ENCODE measurements at regions not wholly inside any gene's neighbourhood (a gene's known extent, or its start where the extent isn't known, plus 50 kb on each side); places are given as distances from the start of the nearest gene placed in this dataset.

DNA sequence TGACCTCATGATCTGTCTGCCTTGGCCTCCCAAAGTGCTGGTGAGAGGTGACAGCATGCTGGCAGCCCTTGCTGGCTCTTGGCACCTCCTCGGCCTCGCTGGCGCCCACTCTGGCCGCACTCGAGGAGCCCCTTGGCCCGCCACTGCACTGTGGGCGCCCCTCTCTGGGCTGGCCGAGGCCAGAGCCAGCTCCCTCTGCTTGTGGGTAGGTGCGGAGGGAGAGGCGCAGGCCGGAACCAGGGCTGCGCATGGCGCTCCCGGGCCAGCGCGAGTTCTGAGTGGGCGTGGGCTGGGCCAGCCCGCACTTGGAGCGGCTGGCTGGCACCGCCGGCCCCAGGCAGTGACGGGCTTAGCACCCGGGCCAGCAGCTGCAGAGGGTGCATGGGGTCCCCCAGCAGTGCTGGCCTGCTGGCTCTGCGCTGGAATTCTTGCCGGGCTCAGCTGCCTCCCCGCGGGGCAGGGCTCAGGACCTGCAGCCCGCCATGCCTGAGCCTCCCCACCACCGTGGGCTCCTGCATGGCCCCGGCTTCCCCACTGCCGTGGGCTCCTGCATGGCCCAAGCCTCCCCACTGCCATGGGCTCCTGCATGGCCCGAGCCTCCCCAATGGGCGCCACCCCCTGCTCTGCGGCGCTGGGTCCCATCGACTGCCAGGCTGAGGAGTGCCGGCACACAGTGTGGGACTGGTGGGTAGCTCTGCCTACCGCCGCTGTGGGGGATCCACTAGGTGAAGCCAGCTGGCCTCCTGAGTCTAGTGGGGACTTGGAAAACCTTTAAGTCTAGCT lies 76.4 kb upstream of the OSBPL11 start:
- RAD21 ChIA-PET (ENCODE audit: low non-redundant PET in 1 of 2, low total read pairs in 2 of 2, uncharacterized antibody in 2 of 2, unreplicated experiment in 2 of 2), result no interaction called here
- Histone ChIP-seq H3K4me3 (replicated peaks in 1 of 2; ENCODE audit: low read depth in 1 of 2, low read length in 2 of 2) (no peak overlapping the region), H3K36me3 (ENCODE audit: control insufficient read depth in 1 of 2, insufficient read depth in 2 of 2, low read length in 2 of 2) (no peaks in the 10 kb centered on the region), H3K27me3 (ENCODE audit: insufficient read depth, low read length) (no peaks in the 10 kb centered on the region), H3K4me2 (ENCODE audit: low read length) (no peak overlapping the region), H2AFZ (ENCODE audit: low read depth, low read length, poor library complexity, severe bottlenecking) (no peak overlapping the region), H3K4me1 (ENCODE audit: control insufficient read depth in 1 of 2, insufficient read depth in 2 of 2, low read length in 2 of 2) (no peaks in the 10 kb centered on the region), H3K9ac (ENCODE audit: low read length) (no peak overlapping the region), H3K27ac (ENCODE audit: low read depth, low read length) (no peak overlapping the region), H4K20me1 (ENCODE audit: insufficient read depth) (no peaks in the 10 kb centered on the region), H3K9me2 (ENCODE audit: insufficient read depth) (no peaks in the 10 kb centered on the region), H3K79me2 (ENCODE audit: insufficient read depth, low read length) (no peaks in the 10 kb centered on the region), H3K9me3 (ENCODE audit: control insufficient read depth in 1 of 2, insufficient read depth in 1 of 2, low read depth in 1 of 2, low read length in 2 of 2) (no peaks in the 10 kb centered on the region)
- BruUV-seq (replicated peaks), result no TSS peak
- intact Hi-C loops (cut with micrococcal nuclease), result no loop called here
- POLR2A ChIA-PET, result no interaction called here
- no peak for DNase-seq (ENCODE audit: low read depth, low spot score)
- TF ChIP-seq CBX3 (IDR thresholded peaks at IDR 0.05; ENCODE audit: low read depth) (no peak), RAD21 (IDR thresholded peaks at IDR 0.05; ENCODE audit: low read depth) (no peak), EGR1 (IDR thresholded peaks at IDR 0.05; ENCODE audit: low read depth) (no peak), ZBTB33 (IDR thresholded peaks at IDR 0.05; ENCODE audit: extremely low read depth, insufficient replicate concordance, low read length) (no peak), SRF (IDR thresholded peaks at IDR 0.05; ENCODE audit: low read depth) (no peak)
- CTCF ChIA-PET, result no interaction called here
- ATAC-seq, result no peak

- H3K4me1 ChIP-seq (ENCODE audit: control insufficient read depth in 1 of 2, insufficient read depth in 2 of 2, low read length in 2 of 2), result no peaks in the 10 kb centered on the region
- H3K36me3 ChIP-seq (ENCODE audit: control insufficient read depth in 1 of 2, insufficient read depth in 2 of 2, low read length in 2 of 2), result no peaks in the 10 kb centered on the region
These were observed 80.5 kb upstream of the OSBPL11 start for GRCh38 chr3:125675791-125676190.

More at GRCh38 chr3:125675791-125676190, 80.5 kb upstream of the OSBPL11 start:
- no peaks in the 10 kb centered on the region for H3K9me3 ChIP-seq (ENCODE audit: control insufficient read depth in 1 of 2, insufficient read depth in 1 of 2, low read depth in 1 of 2, low read length in 2 of 2)
- ChIA-PET CTCF (no interaction called here), POLR2A (no interaction called here), RAD21 (ENCODE audit: low non-redundant PET in 1 of 2, low total read pairs in 2 of 2, uncharacterized antibody in 2 of 2, unreplicated experiment in 2 of 2) (no interaction called here)
- no peak overlapping the region for H2AFZ ChIP-seq (ENCODE audit: low read depth, low read length, poor library complexity, severe bottlenecking)
- H4K20me1 ChIP-seq (ENCODE audit: insufficient read depth), result no peaks in the 10 kb centered on the region
- H3K4me3 ChIP-seq (replicated peaks in 1 of 2; ENCODE audit: low read depth in 1 of 2, low read length in 2 of 2), result no peak overlapping the region
- H3K9me2 ChIP-seq (ENCODE audit: insufficient read depth), result no peaks in the 10 kb centered on the region
- no peaks in the 10 kb centered on the region for H3K79me2 ChIP-seq (ENCODE audit: insufficient read depth, low read length)
- no peaks in the 10 kb centered on the region for H3K27me3 ChIP-seq (ENCODE audit: insufficient read depth, low read length)
- no TSS peak for BruUV-seq (replicated peaks)
- no peak overlapping the region for H3K4me2 ChIP-seq (ENCODE audit: low read length)
- no peak overlapping the region for H3K9ac ChIP-seq (ENCODE audit: low read length)
- TF ChIP-seq ZBTB33 (IDR thresholded peaks at IDR 0.05; ENCODE audit: extremely low read depth, insufficient replicate concordance, low read length) (no peak), POLR2A (IDR thresholded peaks at IDR 0.05; ENCODE audit: borderline replicate concordance, extremely low read depth, insufficient read depth, insufficient read length) (no peak), YY1 (IDR thresholded peaks at IDR 0.05; ENCODE audit: extremely low read depth, insufficient replicate concordance, low read depth, low read length) (no peak), CEBPB (IDR thresholded peaks at IDR 0.05; ENCODE audit: low read depth) (no peak)
- TF ChIP-seq, protein P1, sequence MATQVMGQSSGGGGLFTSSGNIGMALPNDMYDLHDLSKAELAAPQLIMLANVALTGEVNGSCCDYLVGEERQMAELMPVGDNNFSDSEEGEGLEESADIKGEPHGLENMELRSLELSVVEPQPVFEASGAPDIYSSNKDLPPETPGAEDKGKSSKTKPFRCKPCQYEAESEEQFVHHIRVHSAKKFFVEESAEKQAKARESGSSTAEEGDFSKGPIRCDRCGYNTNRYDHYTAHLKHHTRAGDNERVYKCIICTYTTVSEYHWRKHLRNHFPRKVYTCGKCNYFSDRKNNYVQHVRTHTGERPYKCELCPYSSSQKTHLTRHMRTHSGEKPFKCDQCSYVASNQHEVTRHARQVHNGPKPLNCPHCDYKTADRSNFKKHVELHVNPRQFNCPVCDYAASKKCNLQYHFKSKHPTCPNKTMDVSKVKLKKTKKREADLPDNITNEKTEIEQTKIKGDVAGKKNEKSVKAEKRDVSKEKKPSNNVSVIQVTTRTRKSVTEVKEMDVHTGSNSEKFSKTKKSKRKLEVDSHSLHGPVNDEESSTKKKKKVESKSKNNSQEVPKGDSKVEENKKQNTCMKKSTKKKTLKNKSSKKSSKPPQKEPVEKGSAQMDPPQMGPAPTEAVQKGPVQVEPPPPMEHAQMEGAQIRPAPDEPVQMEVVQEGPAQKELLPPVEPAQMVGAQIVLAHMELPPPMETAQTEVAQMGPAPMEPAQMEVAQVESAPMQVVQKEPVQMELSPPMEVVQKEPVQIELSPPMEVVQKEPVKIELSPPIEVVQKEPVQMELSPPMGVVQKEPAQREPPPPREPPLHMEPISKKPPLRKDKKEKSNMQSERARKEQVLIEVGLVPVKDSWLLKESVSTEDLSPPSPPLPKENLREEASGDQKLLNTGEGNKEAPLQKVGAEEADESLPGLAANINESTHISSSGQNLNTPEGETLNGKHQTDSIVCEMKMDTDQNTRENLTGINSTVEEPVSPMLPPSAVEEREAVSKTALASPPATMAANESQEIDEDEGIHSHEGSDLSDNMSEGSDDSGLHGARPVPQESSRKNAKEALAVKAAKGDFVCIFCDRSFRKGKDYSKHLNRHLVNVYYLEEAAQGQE (IDR thresholded peaks at IDR 0.05; ENCODE audit: low read depth), result no peak
- no peak overlapping the region for H3K27ac ChIP-seq (ENCODE audit: low read depth, low read length)
- DNase-seq (ENCODE audit: low read depth, low spot score) (no peak), ATAC-seq (no peak)
- intact Hi-C loops (cut with micrococcal nuclease), result no loop called here
